Activated CD8-positive, alpha-beta T cell treated with anti-CD3 and anti-CD28 coated beads for 36 hours (primary cell): ENCODE measurements at regions not wholly inside any gene's neighbourhood (a gene's known extent, or its start where the extent isn't known, plus 50 kb on each side); places are given as distances from the start of the nearest gene placed in this dataset.

Experiments
- ATAC-seq: fragments of 200-7000 bp; cut with Tn5 transposase; one replicate; pipeline ENCODE4 v1.10.0; 2021; ENCODE audit warnings: mild to moderate bottlenecking, moderate library complexity
- CTCF ChIA-PET: fragments of 350-600 bp; sonication (Branson Sonifier 250); formaldehyde crosslinking; loops from one replicate; lab custom pipeline; 2021; ENCODE audit warnings: antibody characterized with exemption; lab: Charles Lee
- POLR2A ChIA-PET: fragments of 350-600 bp; sonication (Branson Sonifier 250); formaldehyde crosslinking; loops from one replicate; lab custom pipeline; 2021; ENCODE audit warnings: antibody characterized with exemption; lab: Charles Lee
- DNase-seq: peaks from one replicate; pipeline ENCODE4 v3.0.0-alpha.2; 2020
- H3K27ac Mint-ChIP-seq: one replicate; pipeline ENCODE4 v1.8.0; 2021; ENCODE audit warnings: mild to moderate bottlenecking, mixed read lengths
- H3K27me3 Mint-ChIP-seq: one replicate; pipeline ENCODE4 v1.8.0; 2021; ENCODE audit warnings: mixed read lengths
- H3K36me3 Mint-ChIP-seq: one replicate; pipeline ENCODE4 v1.8.0; 2021; ENCODE audit warnings: low read depth, mixed read lengths
- H3K4me1 Mint-ChIP-seq: one replicate; pipeline ENCODE4 v1.8.0; 2021; ENCODE audit warnings: low read depth, mixed read lengths
- H3K4me3 Mint-ChIP-seq: one replicate; pipeline ENCODE4 v1.8.0; 2021; ENCODE audit warnings: mild to moderate bottlenecking, moderate library complexity, mixed read lengths
- H3K9me3 Mint-ChIP-seq: one replicate; pipeline ENCODE4 v1.8.0; 2021; ENCODE audit warnings: mixed read lengths
- intact Hi-C: fragments of 100-400 bp; cut with micrococcal nuclease; formaldehyde crosslinking; loops from one replicate; pipeline ENCODE4 v1.10.0; 2022
- TF ChIP-seq, protein P1 (sequence below): fragments of 200-600 bp; IDR thresholded peaks from one replicate; pipeline ENCODE4 v1.8.0; 2022; ENCODE audit warnings: antibody characterized with exemption, mild to moderate bottlenecking

DNA sequence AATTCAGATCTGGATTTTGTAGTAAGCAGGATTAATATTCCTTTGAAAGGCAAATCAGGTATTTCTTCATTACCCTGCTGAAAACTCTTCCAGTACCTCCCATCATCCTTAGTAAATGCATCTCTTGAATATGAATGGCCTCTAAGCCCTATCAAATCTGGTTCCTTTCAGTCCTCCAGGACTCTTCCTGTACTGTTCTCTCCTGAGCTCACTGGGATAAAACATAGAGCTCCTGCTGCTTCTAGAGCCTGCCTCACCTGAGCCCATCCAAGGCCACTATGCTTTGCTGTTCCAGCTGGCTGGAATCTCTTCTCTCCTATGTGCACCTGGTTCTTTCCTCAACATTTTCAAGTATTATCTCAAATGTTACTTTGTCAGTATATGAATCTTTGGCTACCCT is 803.3 kb upstream of the CTNND2 start:
- ChIA-PET POLR2A (no interaction called here), CTCF (no interaction called here)
- no peaks in the 10 kb centered on the region for H3K27me3 Mint-ChIP-seq
- no peak overlapping the region for H3K4me3 Mint-ChIP-seq
- ATAC-seq (no peak), DNase-seq (no peak)
- no peaks in the 10 kb centered on the region for H3K36me3 Mint-ChIP-seq
- H3K9me3 Mint-ChIP-seq, result peaks cover 8% of the 10 kb centered on the region
- H3K4me1 Mint-ChIP-seq, result no peaks in the 10 kb centered on the region
- no peak overlapping the region for H3K27ac Mint-ChIP-seq
- TF ChIP-seq, protein P1, sequence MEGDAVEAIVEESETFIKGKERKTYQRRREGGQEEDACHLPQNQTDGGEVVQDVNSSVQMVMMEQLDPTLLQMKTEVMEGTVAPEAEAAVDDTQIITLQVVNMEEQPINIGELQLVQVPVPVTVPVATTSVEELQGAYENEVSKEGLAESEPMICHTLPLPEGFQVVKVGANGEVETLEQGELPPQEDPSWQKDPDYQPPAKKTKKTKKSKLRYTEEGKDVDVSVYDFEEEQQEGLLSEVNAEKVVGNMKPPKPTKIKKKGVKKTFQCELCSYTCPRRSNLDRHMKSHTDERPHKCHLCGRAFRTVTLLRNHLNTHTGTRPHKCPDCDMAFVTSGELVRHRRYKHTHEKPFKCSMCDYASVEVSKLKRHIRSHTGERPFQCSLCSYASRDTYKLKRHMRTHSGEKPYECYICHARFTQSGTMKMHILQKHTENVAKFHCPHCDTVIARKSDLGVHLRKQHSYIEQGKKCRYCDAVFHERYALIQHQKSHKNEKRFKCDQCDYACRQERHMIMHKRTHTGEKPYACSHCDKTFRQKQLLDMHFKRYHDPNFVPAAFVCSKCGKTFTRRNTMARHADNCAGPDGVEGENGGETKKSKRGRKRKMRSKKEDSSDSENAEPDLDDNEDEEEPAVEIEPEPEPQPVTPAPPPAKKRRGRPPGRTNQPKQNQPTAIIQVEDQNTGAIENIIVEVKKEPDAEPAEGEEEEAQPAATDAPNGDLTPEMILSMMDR, result no peak
- intact Hi-C loops, result no loop called here

- ChIA-PET CTCF (no interaction called here), POLR2A (interaction anchor here (0.6 kb wide), 1 partner anchor 1926 kb away, joined by 3 read pairs; no protein-coding TSS in a partner anchor)
- intact Hi-C loops, result no loop called here
- Mint-ChIP-seq H3K4me3 (no peak overlapping the region), H3K36me3 (no peaks in the 10 kb centered on the region), H3K9me3 (peaks cover 6% of the 10 kb centered on the region), H3K27me3 (no peaks in the 10 kb centered on the region), H3K4me1 (no peaks in the 10 kb centered on the region), H3K27ac (no peak overlapping the region)
- no peak for DNase-seq
- TF ChIP-seq, protein P1, result no peak
- ATAC-seq, result no peak
Measured at GRCh38 chr5:12704955-12705354, 800.7 kb upstream of the CTNND2 start.

- Mint-ChIP-seq H3K27me3 (no peaks in the 10 kb centered on the region), H3K4me3 (no peak overlapping the region), H3K27ac (no peak overlapping the region), H3K4me1 (no peaks in the 10 kb centered on the region), H3K9me3 (peaks cover 4% of the 10 kb centered on the region), H3K36me3 (no peaks in the 10 kb centered on the region)
- TF ChIP-seq, protein P1, result no peak
- ATAC-seq (no peak), DNase-seq (no peak)
- POLR2A ChIA-PET, result no interaction called here
- intact Hi-C loops, result no loop called here
- CTCF ChIA-PET, result no interaction called here
Measured at GRCh38 chr5:12703254-12703653, 799.0 kb upstream of the CTNND2 start.

DNA sequence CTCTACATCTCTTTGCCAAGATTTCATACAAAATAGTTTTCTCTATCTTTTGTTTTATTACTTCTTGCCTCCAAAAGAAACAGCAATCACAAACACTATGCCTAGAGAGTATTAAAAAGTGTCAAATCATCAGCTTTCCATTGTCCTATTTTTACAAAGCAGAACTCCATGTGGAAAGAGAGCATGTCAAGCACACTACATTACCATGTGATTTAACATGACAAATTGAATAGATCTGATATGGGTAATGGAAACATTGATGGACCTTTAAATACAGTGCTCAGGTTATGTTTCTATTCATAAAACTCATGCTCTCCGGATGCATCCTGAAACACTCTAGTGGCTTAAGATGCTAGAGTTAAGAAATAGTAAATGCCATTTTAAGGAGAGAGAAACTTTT is 791.4 kb upstream of the CTNND2 start:
- Mint-ChIP-seq H3K4me3 (no peak overlapping the region), H3K4me1 (no peaks in the 10 kb centered on the region), H3K9me3 (peaks cover 8% of the 10 kb centered on the region), H3K36me3 (no peaks in the 10 kb centered on the region), H3K27me3 (no peaks in the 10 kb centered on the region), H3K27ac (no peak overlapping the region)
- TF ChIP-seq, protein P1, result no peak
- ChIA-PET CTCF (no interaction called here), POLR2A (no interaction called here)
- intact Hi-C loops, result no loop called here
- DNase-seq (no peak), ATAC-seq (no peak)

DNA sequence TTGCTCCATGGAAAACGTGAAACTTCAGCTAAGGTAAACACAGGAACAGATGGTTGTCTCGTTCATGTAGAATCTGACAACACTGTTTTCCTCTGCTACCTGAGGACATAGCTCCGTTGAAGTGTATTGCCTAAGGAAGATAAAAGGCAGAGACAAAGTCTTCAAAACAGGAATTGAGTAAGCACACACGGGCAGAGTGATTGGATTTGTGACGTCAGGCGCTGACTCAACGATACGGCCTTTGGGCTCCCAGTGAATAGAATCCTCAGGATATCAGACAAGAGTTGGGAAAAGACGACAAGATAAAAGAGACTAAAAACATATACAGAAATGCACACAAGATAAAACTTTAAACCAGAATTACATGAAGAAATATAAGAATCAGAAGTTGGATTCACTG is 787.1 kb upstream of the CTNND2 start:
- POLR2A ChIA-PET, result no interaction called here

More for the DNA sequence above, 787.1 kb upstream of the CTNND2 start:
- no peaks in the 10 kb centered on the region for H3K27me3 Mint-ChIP-seq
- no peak overlapping the region for H3K4me3 Mint-ChIP-seq
- H3K9me3 Mint-ChIP-seq, result peaks cover 8% of the 10 kb centered on the region
- CTCF ChIA-PET, result no interaction called here
- no peaks in the 10 kb centered on the region for H3K36me3 Mint-ChIP-seq
- DNase-seq (no peak), ATAC-seq (no peak)
- H3K27ac Mint-ChIP-seq, result no peak overlapping the region
- TF ChIP-seq, protein P1, result no peak
- intact Hi-C loops, result no loop called here
- no peaks in the 10 kb centered on the region for H3K4me1 Mint-ChIP-seq
